H1 (cell line): ENCODE measurements at regions not wholly inside any gene's neighbourhood (a gene's known extent, or its start where the extent isn't known, plus 50 kb on each side); places are given as distances from the start of the nearest gene placed in this dataset.

Experiments used
- CTCF ChIA-PET: fragments of 300-600 bp; sonication (Branson Sonifier 250); formaldehyde crosslinking; loops from one replicate; lab custom pipeline; 2021; ENCODE audit not compliant: partially characterized antibody; lab: Charles Lee
- POLR2A ChIA-PET: fragments of 300-600 bp; sonication (Branson Sonifier 250); formaldehyde crosslinking; loops from one replicate; lab custom pipeline; 2021; ENCODE audit warnings: inconsistent platforms; ENCODE audit not compliant: partially characterized antibody; lab: Charles Lee
- DNase-seq, 2 experiments: peaks; one replicate each; pipeline versions ENCODE4 v3.0.0 to v3.0.0-alpha.2; 2010 to 2022; ENCODE audit warnings: low spot score in 2 of 2, low read depth in 1 of 2, mixed read lengths in 1 of 2
- FAIRE-seq: peaks from 2 replicates; lab custom pipeline; 2011; peaks lifted over from hg19 to GRCh38; lab: Jason Lieb, UNC
- H2AFZ ChIP-seq: 2 replicates; pipeline ENCODE4 v1.8.1; 2012; ENCODE audit warnings: low read length, inconsistent platforms
- H2AK5ac ChIP-seq: 2 replicates; pipeline ENCODE4 v1.6.1; 2013; ENCODE audit warnings: low read depth, low read length
- H2BK120ac ChIP-seq: replicated peaks from 2 replicates; pipeline ENCODE3; 2013; ENCODE audit warnings: low read depth, low read length, inconsistent platforms
- H2BK12ac ChIP-seq: 2 replicates; pipeline ENCODE4 v1.6.1; 2013; ENCODE audit warnings: low read depth, low read length
- H2BK15ac ChIP-seq: 2 replicates; pipeline ENCODE4 v1.6.1; 2013; ENCODE audit warnings: low read length
- H2BK20ac ChIP-seq: 2 replicates; pipeline ENCODE4 v1.6.1; 2013; ENCODE audit warnings: low read length
- H2BK5ac ChIP-seq: 2 replicates; pipeline ENCODE4 v1.6.1; 2013; ENCODE audit warnings: low read depth, low read length
- H3K14ac ChIP-seq: 2 replicates; pipeline ENCODE4 v1.6.1; 2013; ENCODE audit warnings: inconsistent platforms; ENCODE audit not compliant: insufficient read length
- H3K18ac ChIP-seq: 2 replicates; pipeline ENCODE4 v1.6.1; 2013; ENCODE audit warnings: low read length; ENCODE audit errors: extremely low read depth
- H3K23ac ChIP-seq: 2 replicates; pipeline ENCODE4 v1.6.1; 2013; ENCODE audit warnings: inconsistent platforms; ENCODE audit not compliant: insufficient read length
- H3K23me2 ChIP-seq: 2 replicates; pipeline ENCODE4 v1.6.1; 2013; ENCODE audit warnings: low read depth, low read length
- H3K27ac ChIP-seq: 2 replicates; pipeline ENCODE4 v1.6.1; 2011; ENCODE audit warnings: low read depth, low read length, inconsistent platforms
- H3K27me3 ChIP-seq, 4 experiments: replicated peaks in 1 of 4; 1 replicate in 1 of 4; 2 replicates in 3 of 4; pipeline versions ENCODE4 v1.6.1 to v1.8.1; 2011 to 2013; ENCODE audit warnings: low read length in 3 of 4, mild to moderate bottlenecking in 3 of 4, inconsistent platforms in 2 of 4, mixed read lengths in 2 of 4, moderate library complexity in 1 of 4; ENCODE audit not compliant: control insufficient read depth in 3 of 4, insufficient read depth in 3 of 4; ENCODE audit errors: extremely low read depth in 1 of 4
- H3K36me3 ChIP-seq, 4 experiments: 2 replicates each; pipeline versions ENCODE4 v1.6.1 to v1.8.1; 2011 to 2013; ENCODE audit warnings: mild to moderate bottlenecking in 4 of 4, low read length in 3 of 4, moderate library complexity in 2 of 4, control low read depth in 1 of 4, inconsistent platforms in 1 of 4; ENCODE audit not compliant: insufficient read depth in 4 of 4, control insufficient read depth in 2 of 4
- H3K4ac ChIP-seq: replicated peaks from 2 replicates; pipeline ENCODE3; 2013; ENCODE audit warnings: low read length, low read depth, mixed read lengths, inconsistent platforms; ENCODE audit not compliant: insufficient read length
- H3K4me1 ChIP-seq, 4 experiments: replicated peaks in 1 of 4; 1 replicate in 1 of 4; 2 replicates in 3 of 4; pipeline versions ENCODE4 v1.6.1 to v1.8.1; 2011 to 2013; ENCODE audit warnings: low read length in 3 of 4, inconsistent platforms in 2 of 4, mixed read lengths in 1 of 4; ENCODE audit not compliant: insufficient read depth in 4 of 4, control insufficient read depth in 3 of 4
- H3K4me2 ChIP-seq, 2 experiments: 2 replicates each; pipeline versions ENCODE4 v1.6.1 to v1.8.1; 2011 to 2013; ENCODE audit warnings: low read depth in 2 of 2, low read length in 2 of 2, control low read depth in 1 of 2, inconsistent platforms in 1 of 2, mild to moderate bottlenecking in 1 of 2; ENCODE audit not compliant: insufficient read depth in 1 of 2
- H3K4me3 ChIP-seq, 4 experiments: fragments of 200-600, 300-600 bp in 1 of 4; sonication (generic), shearing (Covaris generic), sonication (Bioruptor Twin) in 1 of 4; 2 replicates each; pipeline versions ENCODE4 v1.5.1 to v1.8.1; 2011 to 2016; ENCODE audit warnings: low read length in 4 of 4, low read depth in 3 of 4, control low read depth in 2 of 4, inconsistent platforms in 2 of 4, mild to moderate bottlenecking in 2 of 4, mixed read lengths in 1 of 4, moderate library complexity in 1 of 4; ENCODE audit not compliant: insufficient read depth in 2 of 4; ENCODE audit errors: extremely low read depth in 1 of 4
- H3K56ac ChIP-seq: replicated peaks from 2 replicates; pipeline ENCODE3; 2013; ENCODE audit warnings: low read depth, mild to moderate bottlenecking, mixed read lengths, low read length, inconsistent platforms; ENCODE audit not compliant: insufficient read length
- H3K79me1 ChIP-seq: 2 replicates; pipeline ENCODE4 v1.6.1; 2013; ENCODE audit warnings: low read depth, low read length, control low read depth
- H3K79me2 ChIP-seq, 2 experiments: 2 replicates each; pipeline versions ENCODE4 v1.6.1 to v1.8.1; 2012 to 2013; ENCODE audit warnings: low read length in 2 of 2, mild to moderate bottlenecking in 2 of 2, inconsistent platforms in 1 of 2; ENCODE audit not compliant: insufficient read depth in 2 of 2, control insufficient read depth in 1 of 2
- H3K9ac ChIP-seq, 4 experiments: replicated peaks in 1 of 4; 1 replicate in 1 of 4; 2 replicates in 3 of 4; pipeline versions ENCODE4 v1.6.1 to v1.8.1; 2011 to 2013; ENCODE audit warnings: low read depth in 3 of 4, low read length in 3 of 4, control low read depth in 2 of 4, mild to moderate bottlenecking in 2 of 4, moderate library complexity in 2 of 4, inconsistent platforms in 1 of 4; ENCODE audit errors: extremely low read depth in 1 of 4
- H3K9me3 ChIP-seq, 2 experiments: 2 replicates each; pipeline versions ENCODE4 v1.6.1 to v1.8.1; 2012 to 2013; ENCODE audit warnings: mild to moderate bottlenecking in 2 of 2, moderate library complexity in 2 of 2, control low read depth in 1 of 2, inconsistent platforms in 1 of 2, low read depth in 1 of 2, low read length in 1 of 2, mixed read lengths in 1 of 2; ENCODE audit not compliant: insufficient read depth in 2 of 2
- H4K20me1 ChIP-seq, 2 experiments: replicated peaks in 1 of 2; 2 replicates each; pipeline versions ENCODE3 to v1.8.1; 2011 to 2013; ENCODE audit warnings: inconsistent platforms in 2 of 2, low read length in 2 of 2, mild to moderate bottlenecking in 1 of 2; ENCODE audit not compliant: insufficient read depth in 2 of 2, control insufficient read depth in 1 of 2
- H4K5ac ChIP-seq: 2 replicates; pipeline ENCODE4 v1.6.1; 2013; ENCODE audit warnings: low read length, low read depth, mixed read lengths, inconsistent platforms; ENCODE audit not compliant: insufficient read length
- H4K8ac ChIP-seq: 2 replicates; pipeline ENCODE4 v1.8.0; 2013; ENCODE audit warnings: mild to moderate bottlenecking, moderate library complexity, low read length, inconsistent platforms; ENCODE audit not compliant: insufficient read depth; ENCODE audit errors: extremely low read depth
- H4K91ac ChIP-seq: replicated peaks from 2 replicates; pipeline ENCODE3; 2013; ENCODE audit warnings: low read length, mixed read lengths, inconsistent platforms; ENCODE audit not compliant: insufficient read length
- BRCA1 ChIP-seq: IDR thresholded peaks from 2 replicates; pipeline ENCODE4 v1.6.1; 2012; ENCODE audit warnings: low read depth, low read length, improper control_type of control experiment
- CBX5 ChIP-seq: fragments of 300-800, 300-1000 bp; sonication (generic); IDR thresholded peaks from 2 replicates; pipeline ENCODE4 v1.7.1; 2016; ENCODE audit warnings: antibody characterized with exemption, low read length, low read depth
- GTF2F1 ChIP-seq: IDR thresholded peaks from 2 replicates; pipeline ENCODE4 v1.6.1; 2012; ENCODE audit warnings: low read depth, low read length, improper control_type of control experiment, borderline replicate concordance
- KDM4A ChIP-seq: IDR thresholded peaks from one replicate; pipeline ENCODE4 v1.7.1; 2012; ENCODE audit warnings: low read depth, mild to moderate bottlenecking, moderate library complexity, low read length, inconsistent platforms; ENCODE audit not compliant: severe bottlenecking
- NANOG ChIP-seq: IDR thresholded peaks from 2 replicates; pipeline ENCODE4 v1.6.1; 2011; ENCODE audit warnings: low read length, low read depth, mild to moderate bottlenecking, inconsistent platforms; ENCODE audit not compliant: insufficient read depth, poor library complexity, severe bottlenecking
- SIRT6 ChIP-seq: IDR thresholded peaks from one replicate; pipeline ENCODE4 v1.7.1; 2012; ENCODE audit warnings: low read length, inconsistent platforms
- SIX5 ChIP-seq: IDR thresholded peaks from 2 replicates; pipeline ENCODE4 v1.6.1; 2011; ENCODE audit warnings: mild to moderate bottlenecking, low read depth, low read length
- TCF12 ChIP-seq: IDR thresholded peaks from 2 replicates; pipeline ENCODE4 v1.6.1; 2011; ENCODE audit warnings: low read depth, mild to moderate bottlenecking, low read length
- TEAD4 ChIP-seq: IDR thresholded peaks from 2 replicates; pipeline ENCODE4 v1.6.1; 2012; ENCODE audit warnings: low read depth, low read length, inconsistent platforms, mixed read lengths
- USF2 ChIP-seq: IDR thresholded peaks from 2 replicates; pipeline ENCODE4 v1.6.1; 2011; ENCODE audit warnings: low read length, improper control_type of control experiment
- YY1 ChIP-seq: IDR thresholded peaks from 2 replicates; pipeline ENCODE4 v1.6.1; 2011; ENCODE audit warnings: low read depth, mild to moderate bottlenecking, low read length
- ZNF274 ChIP-seq: IDR thresholded peaks from 2 replicates; pipeline ENCODE4 v1.7.0; 2012; ENCODE audit warnings: low read length, borderline replicate concordance; ENCODE audit errors: extremely low read depth
- WGBS, 2 experiments: shearing (Covaris generic) in 1 of 2; methylation state at CpG; one replicate each; pipeline versions ENCODE4 v1.1.6 to v1.1.7; 2013 to 2015; ENCODE audit warnings: low lambda C conversion rate in 2 of 2, mixed read lengths in 2 of 2, inconsistent platforms in 1 of 2, low coverage in 1 of 2, missing lambda C conversion rate in 1 of 2; ENCODE audit not compliant: insufficient replicate concordance in 2 of 2, insufficient coverage in 1 of 2, insufficient read length in 1 of 2; ENCODE audit errors: extremely low coverage in 1 of 2, missing lambda C conversion rate in 1 of 2; 5-methylcytosine and 5-hydroxymethylcytosine counted together

GRCh38 chr9:86723346-86723745, 224.0 kb downstream of the GAS1 start:
- FAIRE-seq, result no peak
- DNase-seq, result no peak
- no peak overlapping the region for H2BK5ac ChIP-seq
- H3K9me3 ChIP-seq, result no peaks in the 10 kb centered on the region
- 86% methylated on average over 3 of the region's 3 CpGs; no CpG with 5 or more reads in 1 of the 2 experiments for WGBS, 2 experiments
- no peak overlapping the region for H2AFZ ChIP-seq
- H4K20me1 ChIP-seq, result no peaks in the 10 kb centered on the region
- no peak overlapping the region for H3K9ac ChIP-seq
- no peak overlapping the region for H4K5ac ChIP-seq
- H3K14ac ChIP-seq, result no peak overlapping the region
- no peak overlapping the region for H2BK120ac ChIP-seq
- peaks cover 0 to 5% (median 2%) of the 10 kb centered on the region in 4 experiments; a peak in 3 of 7 replicates for H3K4me1 ChIP-seq
- ChIA-PET CTCF (interaction anchor here (0.7 to 2.0 kb wide), 3 partner anchors 86 to 235 kb away, joined by 3 to 4 read pairs (median 3); no protein-coding TSS in a partner anchor), POLR2A (no interaction called here)
- no peak overlapping the region for H3K56ac ChIP-seq
- no peaks in the 10 kb centered on the region for H3K27me3 ChIP-seq
- no peak overlapping the region for H2AK5ac ChIP-seq
- no peak overlapping the region for H4K8ac ChIP-seq
- no peak overlapping the region for H3K23ac ChIP-seq
- H2BK12ac ChIP-seq, result no peak overlapping the region
- H3K36me3 ChIP-seq, result no peaks in the 10 kb centered on the region
- no peak overlapping the region for H3K27ac ChIP-seq
- no peaks in the 10 kb centered on the region for H3K79me2 ChIP-seq
- H2BK15ac ChIP-seq, result no peak overlapping the region
- no peaks in the 10 kb centered on the region for H3K23me2 ChIP-seq
- no peak overlapping the region for H3K18ac ChIP-seq
- no peak overlapping the region for H4K91ac ChIP-seq
- H3K79me1 ChIP-seq, result no peaks in the 10 kb centered on the region
- no peak overlapping the region for H2BK20ac ChIP-seq
- H3K4me3 ChIP-seq, result no peak overlapping the region
- no peak overlapping the region for H3K4me2 ChIP-seq
- no peak overlapping the region for H3K4ac ChIP-seq
- no peak for TF ChIP-seq KDM4A
- no peak for TF ChIP-seq ZNF274
- TF ChIP-seq TCF12, result no peak
- TF ChIP-seq NANOG, result no peak
- no peak for TF ChIP-seq BRCA1
- TF ChIP-seq TEAD4, result no peak
- no peak for TF ChIP-seq SIX5
- no peak for TF ChIP-seq SIRT6
- no peak for TF ChIP-seq USF2
- no peak for TF ChIP-seq GTF2F1
- no peak for TF ChIP-seq CBX5
- TF ChIP-seq YY1, result no peak
